OCI-LY1 (cell line): ENCODE measurements at regions not wholly inside any gene's neighbourhood (a gene's known extent, or its start where the extent isn't known, plus 50 kb on each side); places are given as distances from the start of the nearest gene placed in this dataset.

Experiments
- H2AFZ ChIP-seq: fragments of 200-600 bp; sonication (generic), shearing (Covaris generic); 2 replicates; pipeline ENCODE4 v1.6.0; 2014; ENCODE audit warnings: antibody characterized with exemption, mild to moderate bottlenecking, low read length
- H3F3A ChIP-seq: fragments of 200-600 bp; sonication (generic), shearing (Covaris generic); 2 replicates; pipeline ENCODE4 v1.6.0; 2014; ENCODE audit warnings: mild to moderate bottlenecking, antibody characterized with exemption, low read length, moderate library complexity; ENCODE audit not compliant: insufficient read depth
- H3K27ac ChIP-seq: fragments of 200-600 bp; sonication (generic); 2 replicates; pipeline ENCODE4 v1.5.1; 2014; ENCODE audit warnings: low read length, mixed run types, mild to moderate bottlenecking, low read depth; ENCODE audit not compliant: poor library complexity, severe bottlenecking
- H3K27me3 ChIP-seq: fragments of 200-600 bp; sonication (generic); 2 replicates; pipeline ENCODE4 v1.6.0; 2014; ENCODE audit warnings: antibody characterized with exemption, mild to moderate bottlenecking, low read length, moderate library complexity; ENCODE audit not compliant: insufficient read depth
- H3K36me3 ChIP-seq: fragments of 200-600 bp; sonication (generic); 2 replicates; pipeline ENCODE4 v1.6.1; 2014; ENCODE audit warnings: mild to moderate bottlenecking, antibody characterized with exemption, low read length, moderate library complexity, mixed read lengths; ENCODE audit not compliant: insufficient read depth
- H3K4me1 ChIP-seq: fragments of 200-600 bp; sonication (generic); 2 replicates; pipeline ENCODE4 v1.5.1; 2014; ENCODE audit warnings: mild to moderate bottlenecking, low read length, moderate library complexity; ENCODE audit not compliant: insufficient read depth, severe bottlenecking
- H3K4me2 ChIP-seq: fragments of 200-600 bp; sonication (generic), shearing (Covaris generic); 2 replicates; pipeline ENCODE4 v1.6.1; 2014; ENCODE audit warnings: low read length
- H3K4me3 ChIP-seq: fragments of 200-600 bp; sonication (generic); 2 replicates; pipeline ENCODE4 v1.5.1; 2014; ENCODE audit warnings: low read length, low read depth, mild to moderate bottlenecking, mixed read lengths; ENCODE audit not compliant: poor library complexity, severe bottlenecking
- H3K79me2 ChIP-seq: fragments of 200-600 bp; shearing (Covaris generic); 2 replicates; pipeline ENCODE4 v1.6.1; 2016; ENCODE audit warnings: mixed run types, low read length, mixed read lengths; ENCODE audit not compliant: insufficient read depth
- H3K9ac ChIP-seq: fragments of 200-600 bp; sonication (generic), shearing (Covaris generic); 2 replicates; pipeline ENCODE4 v1.6.1; 2014; ENCODE audit warnings: mild to moderate bottlenecking, low read length, mixed read lengths
- H3K9me2 ChIP-seq: fragments of 200-600 bp; sonication (generic), shearing (Covaris generic); 2 replicates; pipeline ENCODE4 v1.6.1; 2014; ENCODE audit warnings: low read depth, mild to moderate bottlenecking, low read length, mixed read lengths
- H3K9me3 ChIP-seq: fragments of 200-600 bp; shearing (Covaris generic); 2 replicates; pipeline ENCODE4 v1.6.1; 2014; ENCODE audit warnings: low read length, mixed read lengths
- H4K20me1 ChIP-seq: fragments of 200-600 bp; sonication (generic), shearing (Covaris generic); 2 replicates; pipeline ENCODE4 v1.6.0; 2016; ENCODE audit warnings: mild to moderate bottlenecking, low read length; ENCODE audit not compliant: insufficient read depth
- EZH2 ChIP-seq: fragments of 200-600 bp; sonication (generic), shearing (Covaris generic); IDR thresholded peaks from 2 replicates; pipeline ENCODE4 v1.8.0; 2017; ENCODE audit warnings: borderline replicate concordance, mixed run types, mild to moderate bottlenecking, antibody characterized with exemption, low read length, moderate library complexity, mixed read lengths
- TF ChIP-seq, protein P1 (sequence below): fragments of 200-600 bp; sonication (generic), shearing (Covaris generic); IDR thresholded peaks from 2 replicates; pipeline ENCODE4 v1.5.1; 2017; ENCODE audit warnings: mild to moderate bottlenecking, antibody characterized with exemption, low read length, moderate library complexity, mixed read lengths

- Histone ChIP-seq H3K36me3 (no peaks in the 10 kb centered on the region), H3F3A (no peaks in the 10 kb centered on the region), H3K79me2 (no peaks in the 10 kb centered on the region), H3K4me2 (no peak overlapping the region), H3K4me1 (no peaks in the 10 kb centered on the region), H3K9me2 (no peaks in the 10 kb centered on the region), H3K9ac (no peak overlapping the region), H4K20me1 (no peaks in the 10 kb centered on the region), H3K9me3 (no peaks in the 10 kb centered on the region), H3K27ac (no peak overlapping the region), H2AFZ (no peak overlapping the region), H3K4me3 (no peak overlapping the region), H3K27me3 (no peaks in the 10 kb centered on the region)
- TF ChIP-seq, protein P1, sequence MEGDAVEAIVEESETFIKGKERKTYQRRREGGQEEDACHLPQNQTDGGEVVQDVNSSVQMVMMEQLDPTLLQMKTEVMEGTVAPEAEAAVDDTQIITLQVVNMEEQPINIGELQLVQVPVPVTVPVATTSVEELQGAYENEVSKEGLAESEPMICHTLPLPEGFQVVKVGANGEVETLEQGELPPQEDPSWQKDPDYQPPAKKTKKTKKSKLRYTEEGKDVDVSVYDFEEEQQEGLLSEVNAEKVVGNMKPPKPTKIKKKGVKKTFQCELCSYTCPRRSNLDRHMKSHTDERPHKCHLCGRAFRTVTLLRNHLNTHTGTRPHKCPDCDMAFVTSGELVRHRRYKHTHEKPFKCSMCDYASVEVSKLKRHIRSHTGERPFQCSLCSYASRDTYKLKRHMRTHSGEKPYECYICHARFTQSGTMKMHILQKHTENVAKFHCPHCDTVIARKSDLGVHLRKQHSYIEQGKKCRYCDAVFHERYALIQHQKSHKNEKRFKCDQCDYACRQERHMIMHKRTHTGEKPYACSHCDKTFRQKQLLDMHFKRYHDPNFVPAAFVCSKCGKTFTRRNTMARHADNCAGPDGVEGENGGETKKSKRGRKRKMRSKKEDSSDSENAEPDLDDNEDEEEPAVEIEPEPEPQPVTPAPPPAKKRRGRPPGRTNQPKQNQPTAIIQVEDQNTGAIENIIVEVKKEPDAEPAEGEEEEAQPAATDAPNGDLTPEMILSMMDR, result no peak
- TF ChIP-seq EZH2, result no peak
Observed at GRCh38 chr14:38788060-38788459, 315.0 kb downstream of the SEC23A start.

DNA sequence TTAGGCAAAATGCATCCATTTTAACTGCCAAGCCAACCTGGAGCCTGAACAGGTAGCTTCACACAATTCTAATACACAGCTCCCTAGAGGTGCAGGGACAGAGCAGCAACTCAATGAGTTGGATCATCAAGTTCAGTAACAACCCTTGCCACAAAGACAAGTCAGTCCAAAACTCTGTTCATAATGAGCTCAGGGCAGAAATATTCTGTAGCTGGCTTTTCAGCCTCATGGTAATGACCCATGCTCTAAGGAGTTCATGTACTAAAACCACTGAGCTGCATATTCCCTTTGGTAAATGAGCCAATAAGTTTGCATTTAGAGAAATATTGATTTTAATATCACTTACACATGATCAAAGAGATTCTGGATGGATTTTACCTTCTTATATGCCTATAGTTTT lies 316.1 kb downstream of the SEC23A start:
- Histone ChIP-seq H3K9ac (no peak overlapping the region), H2AFZ (no peak overlapping the region), H3K4me2 (no peak overlapping the region), H3K27ac (no peak overlapping the region), H3K9me2 (no peaks in the 10 kb centered on the region), H4K20me1 (no peaks in the 10 kb centered on the region), H3K79me2 (no peaks in the 10 kb centered on the region), H3F3A (no peaks in the 10 kb centered on the region), H3K4me1 (no peaks in the 10 kb centered on the region), H3K36me3 (no peaks in the 10 kb centered on the region), H3K27me3 (no peaks in the 10 kb centered on the region), H3K9me3 (no peaks in the 10 kb centered on the region), H3K4me3 (no peak overlapping the region)
- TF ChIP-seq, protein P1, result no peak
- no peak for TF ChIP-seq EZH2

GRCh38 chr14:38777401-38777800 lies 325.6 kb downstream of the SEC23A start:
- H3K9me2 ChIP-seq, result no peaks in the 10 kb centered on the region
- H3F3A ChIP-seq, result no peaks in the 10 kb centered on the region
- H3K4me1 ChIP-seq, result no peaks in the 10 kb centered on the region
- H3K27me3 ChIP-seq, result no peaks in the 10 kb centered on the region
- TF ChIP-seq EZH2, result no peak
- TF ChIP-seq, protein P1, result no peak
- H4K20me1 ChIP-seq, result no peaks in the 10 kb centered on the region
- no peak overlapping the region for H3K4me2 ChIP-seq
- H3K9ac ChIP-seq, result no peak overlapping the region
- H3K9me3 ChIP-seq, result no peaks in the 10 kb centered on the region
- H3K27ac ChIP-seq, result no peak overlapping the region
- H3K36me3 ChIP-seq, result no peaks in the 10 kb centered on the region
- no peak overlapping the region for H3K4me3 ChIP-seq
- no peaks in the 10 kb centered on the region for H3K79me2 ChIP-seq
- H2AFZ ChIP-seq, result no peak overlapping the region
